ENCODE measurements at regions not wholly inside any gene's neighbourhood (a gene's known extent, or its start where the extent isn't known, plus 50 kb on each side); places are given as distances from the start of the nearest gene placed in this dataset.

GRCh38 chr15:62809968-62810260, 232.6 kb upstream of the TPM1 start:
- TF ChIP-seq CTCF (IDR thresholded peaks at IDR 0.05; ENCODE audit: poor library complexity, severe bottlenecking) (no peak), EZH2 (IDR thresholded peaks at IDR 0.05; ENCODE audit: borderline replicate concordance, insufficient read depth, low read length, poor library complexity, severe bottlenecking) (no peak)
